ENCODE measurements at regions not wholly inside any gene's neighbourhood (a gene's known extent, or its start where the extent isn't known, plus 50 kb on each side); places are given as distances from the start of the nearest gene placed in this dataset.

DNA sequence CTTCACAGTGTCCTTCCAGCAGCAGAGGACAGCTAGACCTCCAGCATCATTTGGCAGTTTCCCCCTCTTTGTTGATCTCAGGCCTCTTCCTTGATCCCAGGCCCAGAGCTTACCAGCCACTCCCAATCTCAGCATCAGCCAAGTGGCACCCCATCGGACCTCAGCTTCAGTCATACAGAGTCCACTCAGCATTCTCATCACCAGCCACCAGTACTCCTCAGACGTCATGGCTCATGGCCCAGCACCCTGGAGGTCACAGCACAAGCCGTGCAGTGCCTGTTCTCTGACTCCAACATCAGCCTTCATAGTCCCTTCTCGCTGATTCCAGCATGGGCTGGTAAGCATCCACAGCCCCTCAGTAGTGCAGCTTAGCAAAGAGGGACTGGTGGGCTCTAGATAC, 487.6 kb upstream of the DAB1 start:
- POLR2A ChIA-PET (ENCODE audit: unreplicated experiment): no interaction called here
- TF ChIP-seq EZH2 (IDR thresholded peaks at IDR 0.05; ENCODE audit: low read depth): no peak
- TF ChIP-seq, protein P1, sequence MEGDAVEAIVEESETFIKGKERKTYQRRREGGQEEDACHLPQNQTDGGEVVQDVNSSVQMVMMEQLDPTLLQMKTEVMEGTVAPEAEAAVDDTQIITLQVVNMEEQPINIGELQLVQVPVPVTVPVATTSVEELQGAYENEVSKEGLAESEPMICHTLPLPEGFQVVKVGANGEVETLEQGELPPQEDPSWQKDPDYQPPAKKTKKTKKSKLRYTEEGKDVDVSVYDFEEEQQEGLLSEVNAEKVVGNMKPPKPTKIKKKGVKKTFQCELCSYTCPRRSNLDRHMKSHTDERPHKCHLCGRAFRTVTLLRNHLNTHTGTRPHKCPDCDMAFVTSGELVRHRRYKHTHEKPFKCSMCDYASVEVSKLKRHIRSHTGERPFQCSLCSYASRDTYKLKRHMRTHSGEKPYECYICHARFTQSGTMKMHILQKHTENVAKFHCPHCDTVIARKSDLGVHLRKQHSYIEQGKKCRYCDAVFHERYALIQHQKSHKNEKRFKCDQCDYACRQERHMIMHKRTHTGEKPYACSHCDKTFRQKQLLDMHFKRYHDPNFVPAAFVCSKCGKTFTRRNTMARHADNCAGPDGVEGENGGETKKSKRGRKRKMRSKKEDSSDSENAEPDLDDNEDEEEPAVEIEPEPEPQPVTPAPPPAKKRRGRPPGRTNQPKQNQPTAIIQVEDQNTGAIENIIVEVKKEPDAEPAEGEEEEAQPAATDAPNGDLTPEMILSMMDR (conservative IDR thresholded peaks at IDR 0.05): no peak
- Histone ChIP-seq H4K20me1 (ENCODE audit: insufficient read depth) (no peaks in the 10 kb centered on the region), H3K36me3 (ENCODE audit: low read depth) (no peaks in the 10 kb centered on the region), H3K9me2 (ENCODE audit: insufficient read depth) (no peaks in the 10 kb centered on the region), H3K4me2 (no peak overlapping the region), H3K27ac (no peak overlapping the region), H3K4me1 (replicated peaks; ENCODE audit: insufficient read depth) (no peaks in the 10 kb centered on the region), H3K9me3 (ENCODE audit: insufficient read depth, low read depth) (no peaks in the 10 kb centered on the region), H2AFZ (no peak overlapping the region), H3K4me3 (no peak overlapping the region), H3F3A (ENCODE audit: insufficient read depth, low read depth) (no peaks in the 10 kb centered on the region), H3K79me2 (ENCODE audit: low read depth) (no peaks in the 10 kb centered on the region), H3K27me3 (ENCODE audit: insufficient read depth, low read depth) (peaks cover 9% of the 10 kb centered on the region; the same call in 1 of the 2 replicates)
- CTCF ChIA-PET: no interaction called here
- DNase-seq: no peak
- BruUV-seq (replicated peaks): no TSS peak
- intact Hi-C loops (cut with micrococcal nuclease; ENCODE audit: unreplicated experiment): no loop called here

DNA sequence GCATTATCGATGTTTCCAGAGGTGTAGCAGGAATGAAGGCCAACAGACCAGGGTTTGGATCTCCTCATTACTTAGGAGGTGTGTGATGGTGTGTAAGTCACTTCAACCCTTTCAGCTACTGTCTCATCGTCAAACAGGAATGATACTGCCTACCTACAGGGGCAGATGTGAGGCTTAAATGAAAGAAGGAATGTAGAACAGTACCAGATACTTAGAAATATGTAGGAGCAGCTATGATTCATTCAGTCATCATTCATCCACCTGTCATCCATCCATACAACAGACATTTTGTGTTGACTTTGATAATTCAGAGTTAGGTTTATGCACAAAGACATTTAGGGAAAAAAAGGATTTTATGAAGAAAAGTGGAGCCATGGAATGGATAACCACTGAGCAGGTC, 486.9 kb upstream of the DAB1 start:
- Histone ChIP-seq H3K4me3 (no peak overlapping the region), H3K79me2 (ENCODE audit: low read depth) (no peaks in the 10 kb centered on the region), H3K9me2 (ENCODE audit: insufficient read depth) (no peaks in the 10 kb centered on the region), H3K4me1 (replicated peaks; ENCODE audit: insufficient read depth) (no peaks in the 10 kb centered on the region), H2AFZ (no peak overlapping the region), H3K4me2 (no peak overlapping the region), H3K36me3 (ENCODE audit: low read depth) (no peaks in the 10 kb centered on the region), H3K27me3 (ENCODE audit: insufficient read depth, low read depth) (peaks cover 9% of the 10 kb centered on the region; the same call in 1 of the 2 replicates), H3K27ac (no peak overlapping the region), H3K9me3 (ENCODE audit: insufficient read depth, low read depth) (no peaks in the 10 kb centered on the region), H4K20me1 (ENCODE audit: insufficient read depth) (no peaks in the 10 kb centered on the region), H3F3A (ENCODE audit: insufficient read depth, low read depth) (no peaks in the 10 kb centered on the region)
- ChIA-PET CTCF (no interaction called here), POLR2A (ENCODE audit: unreplicated experiment) (no interaction called here)
- no peak for DNase-seq
- BruUV-seq (replicated peaks): no TSS peak
- intact Hi-C loops (cut with micrococcal nuclease; ENCODE audit: unreplicated experiment): no loop called here
- TF ChIP-seq, protein P1 (conservative IDR thresholded peaks at IDR 0.05): no peak

- DNase-seq: no peak
- ChIA-PET CTCF (no interaction called here), POLR2A (ENCODE audit: unreplicated experiment) (no interaction called here)
- H3K9me3 ChIP-seq (ENCODE audit: insufficient read depth, low read depth): no peaks in the 10 kb centered on the region
- H3K4me1 ChIP-seq (replicated peaks; ENCODE audit: insufficient read depth): no peaks in the 10 kb centered on the region
- H2AFZ ChIP-seq: no peak overlapping the region
- peaks cover 9% of the 10 kb centered on the region; the same call in 1 of the 2 replicates for H3K27me3 ChIP-seq (ENCODE audit: insufficient read depth, low read depth)
- H3K79me2 ChIP-seq (ENCODE audit: low read depth): no peaks in the 10 kb centered on the region
- BruUV-seq (replicated peaks): no TSS peak
- no peaks in the 10 kb centered on the region for H3K36me3 ChIP-seq (ENCODE audit: low read depth)
- H3F3A ChIP-seq (ENCODE audit: insufficient read depth, low read depth): no peaks in the 10 kb centered on the region
- H4K20me1 ChIP-seq (ENCODE audit: insufficient read depth): no peaks in the 10 kb centered on the region
- intact Hi-C loops (cut with micrococcal nuclease; ENCODE audit: unreplicated experiment): no loop called here
- TF ChIP-seq, protein P1 (conservative IDR thresholded peaks at IDR 0.05): no peak
- no peak for TF ChIP-seq EZH2 (IDR thresholded peaks at IDR 0.05; ENCODE audit: low read depth)
- H3K4me3 ChIP-seq: no peak overlapping the region
- no peak overlapping the region for H3K27ac ChIP-seq
- no peaks in the 10 kb centered on the region for H3K9me2 ChIP-seq (ENCODE audit: insufficient read depth)
- H3K4me2 ChIP-seq: no peak overlapping the region
These were observed 486.4 kb upstream of the DAB1 start for GRCh38 chr1:57910305-57910704.

All from PC-9 (cell line).